ENCODE measurements at regions not wholly inside any gene's neighbourhood (a gene's known extent, or its start where the extent isn't known, plus 50 kb on each side); places are given as distances from the start of the nearest gene placed in this dataset.

DNA sequence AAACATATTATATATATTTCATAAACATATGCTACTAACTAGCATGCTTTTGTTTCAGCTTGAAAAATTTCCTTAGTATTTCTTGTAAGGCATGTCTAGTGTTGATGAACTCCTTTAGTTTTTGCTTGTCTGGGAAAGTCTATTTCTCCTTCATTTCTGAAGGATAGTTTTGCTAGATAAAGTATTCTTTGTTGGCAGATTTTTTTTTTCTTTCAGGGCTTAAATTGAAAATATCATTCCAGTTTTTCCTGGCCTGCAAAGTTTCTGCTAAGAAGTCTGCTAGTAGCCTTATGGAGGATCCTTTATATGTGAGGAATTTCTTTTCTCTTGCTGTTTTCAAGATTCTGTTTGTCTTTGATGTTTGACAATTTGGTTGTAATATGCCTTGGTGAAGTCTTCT, 183.5 kb downstream of the SLC4A3 start:
- DNase-seq = no peak
- H3K36me3 ChIP-seq = no peaks in the 10 kb centered on the region
- no peaks in the 10 kb centered on the region for H3K4me1 ChIP-seq
- no peaks in the 10 kb centered on the region for H3K27me3 ChIP-seq
- no peak overlapping the region for H3K4me3 ChIP-seq
- peaks cover 0 to 10% (median 0%) of the 10 kb centered on the region in 3 donors for H3K9me3 ChIP-seq
- H3K27ac ChIP-seq = no peak overlapping the region
- intact Hi-C loops (cut with DNase I) = no loop called here
- TF ChIP-seq, protein P1, sequence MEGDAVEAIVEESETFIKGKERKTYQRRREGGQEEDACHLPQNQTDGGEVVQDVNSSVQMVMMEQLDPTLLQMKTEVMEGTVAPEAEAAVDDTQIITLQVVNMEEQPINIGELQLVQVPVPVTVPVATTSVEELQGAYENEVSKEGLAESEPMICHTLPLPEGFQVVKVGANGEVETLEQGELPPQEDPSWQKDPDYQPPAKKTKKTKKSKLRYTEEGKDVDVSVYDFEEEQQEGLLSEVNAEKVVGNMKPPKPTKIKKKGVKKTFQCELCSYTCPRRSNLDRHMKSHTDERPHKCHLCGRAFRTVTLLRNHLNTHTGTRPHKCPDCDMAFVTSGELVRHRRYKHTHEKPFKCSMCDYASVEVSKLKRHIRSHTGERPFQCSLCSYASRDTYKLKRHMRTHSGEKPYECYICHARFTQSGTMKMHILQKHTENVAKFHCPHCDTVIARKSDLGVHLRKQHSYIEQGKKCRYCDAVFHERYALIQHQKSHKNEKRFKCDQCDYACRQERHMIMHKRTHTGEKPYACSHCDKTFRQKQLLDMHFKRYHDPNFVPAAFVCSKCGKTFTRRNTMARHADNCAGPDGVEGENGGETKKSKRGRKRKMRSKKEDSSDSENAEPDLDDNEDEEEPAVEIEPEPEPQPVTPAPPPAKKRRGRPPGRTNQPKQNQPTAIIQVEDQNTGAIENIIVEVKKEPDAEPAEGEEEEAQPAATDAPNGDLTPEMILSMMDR (IDR thresholded peaks at IDR 0.05) = no peak
- TF ChIP-seq POLR2A (IDR thresholded peaks at IDR 0.05) = no peak

DNA sequence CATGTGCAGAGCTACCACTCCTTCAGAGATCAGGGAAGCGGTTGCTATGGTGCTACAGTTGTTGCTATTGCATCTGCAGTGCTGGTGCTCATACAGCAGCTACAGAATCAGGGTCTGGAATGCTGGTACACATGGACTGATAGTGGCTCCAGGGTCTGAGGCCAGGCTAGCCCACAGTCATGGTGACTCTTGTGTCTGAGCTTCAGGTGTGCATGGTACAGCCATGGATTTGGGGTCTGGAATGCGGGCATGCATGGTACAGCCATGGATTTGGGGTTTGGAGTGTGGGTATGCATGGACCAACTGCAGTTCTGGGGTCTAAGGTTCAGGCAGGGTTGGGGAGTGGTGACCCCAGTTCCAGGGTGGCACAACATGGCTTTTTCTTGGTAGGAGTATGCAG, 185.2 kb downstream of the SLC4A3 start:
- Histone ChIP-seq H3K36me3 (no peaks in the 10 kb centered on the region), H3K4me1 (no peaks in the 10 kb centered on the region), H3K4me3 (no peak overlapping the region), H3K27ac (no peak overlapping the region), H3K9me3 (peaks cover 0 to 10% (median 0%) of the 10 kb centered on the region in 3 donors), H3K27me3 (no peaks in the 10 kb centered on the region)
- DNase-seq = no peak
- no peak for TF ChIP-seq POLR2A (IDR thresholded peaks at IDR 0.05)
- TF ChIP-seq, protein P1 (IDR thresholded peaks at IDR 0.05) = no peak
- intact Hi-C loops (cut with DNase I) = no loop called here
- WGBS, 2 donors = 36 to 40% methylated on average over 2 of the region's 2 CpGs

DNA sequence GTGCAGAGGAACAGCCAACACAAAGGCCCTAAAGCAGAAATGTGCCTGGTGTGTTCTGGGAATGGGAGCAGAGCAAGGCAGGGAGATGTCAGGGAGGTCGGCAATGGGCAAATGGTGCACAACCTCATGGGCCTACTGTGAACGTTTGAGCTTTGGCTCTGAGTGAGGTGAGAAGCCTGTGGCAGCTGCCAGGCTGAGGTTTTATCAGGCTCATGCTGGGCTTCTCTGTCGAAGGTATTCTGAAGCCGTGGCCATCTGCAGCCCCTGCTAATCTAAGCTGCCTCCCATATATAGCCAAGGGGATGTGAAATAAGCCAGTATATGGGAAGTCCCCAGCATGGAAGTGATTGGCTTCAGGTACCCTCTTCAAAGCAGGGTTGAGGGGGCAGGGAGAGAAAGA, 193.3 kb downstream of the SLC4A3 start:
- peaks cover 0 to 7% (median 0%) of the 10 kb centered on the region in 4 donors for H3K27me3 ChIP-seq
- DNase-seq = no peak
- intact Hi-C loops (cut with DNase I) = no loop called here
- 61% methylated on average over 4 of the region's 4 CpGs; no CpG with 5 or more reads in 1 of the 2 donors for WGBS, 2 donors
- no peaks in the 10 kb centered on the region for H3K36me3 ChIP-seq
- H3K4me3 ChIP-seq = no peak overlapping the region
- no peaks in the 10 kb centered on the region for H3K9me3 ChIP-seq
- no peaks in the 10 kb centered on the region for H3K4me1 ChIP-seq
- TF ChIP-seq, protein P1 (IDR thresholded peaks at IDR 0.05) = no peak
- TF ChIP-seq POLR2A (IDR thresholded peaks at IDR 0.05) = no peak
- no peak overlapping the region for H3K27ac ChIP-seq

DNA sequence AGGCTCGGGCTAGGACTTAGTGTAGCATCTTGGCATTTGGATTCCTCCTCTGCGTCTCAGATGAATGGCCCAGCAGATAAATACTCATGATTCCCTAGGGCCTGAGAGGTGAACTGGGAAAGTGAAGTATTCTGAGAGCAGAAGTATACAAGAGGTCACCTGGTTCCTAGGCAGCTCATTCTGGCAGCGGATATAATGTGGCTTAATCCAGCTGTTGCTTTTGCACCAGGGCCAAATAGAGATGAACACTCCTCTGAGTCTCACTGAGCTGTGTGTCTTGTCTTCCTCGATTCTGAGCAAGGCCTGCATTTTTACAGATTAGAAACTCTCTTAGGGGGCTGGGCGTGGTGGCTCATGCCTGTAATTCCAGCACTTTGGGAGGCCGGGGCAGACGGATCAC, 196.1 kb downstream of the SLC4A3 start:
- intact Hi-C loops (cut with DNase I) = no loop called here
- Histone ChIP-seq H3K4me3 (no peak overlapping the region), H3K27me3 (peaks cover 0 to 7% (median 0%) of the 10 kb centered on the region in 4 donors), H3K36me3 (no peaks in the 10 kb centered on the region), H3K4me1 (no peaks in the 10 kb centered on the region), H3K9me3 (no peaks in the 10 kb centered on the region), H3K27ac (no peak overlapping the region)
- whole genome bisulfite sequencing, 2 donors = 71 to 79% methylated on average over 2 to 5 of the region's 7 CpGs
- TF ChIP-seq, protein P1 (IDR thresholded peaks at IDR 0.05) = no peak
- TF ChIP-seq POLR2A (IDR thresholded peaks at IDR 0.05) = no peak
- no peak for DNase-seq

DNA sequence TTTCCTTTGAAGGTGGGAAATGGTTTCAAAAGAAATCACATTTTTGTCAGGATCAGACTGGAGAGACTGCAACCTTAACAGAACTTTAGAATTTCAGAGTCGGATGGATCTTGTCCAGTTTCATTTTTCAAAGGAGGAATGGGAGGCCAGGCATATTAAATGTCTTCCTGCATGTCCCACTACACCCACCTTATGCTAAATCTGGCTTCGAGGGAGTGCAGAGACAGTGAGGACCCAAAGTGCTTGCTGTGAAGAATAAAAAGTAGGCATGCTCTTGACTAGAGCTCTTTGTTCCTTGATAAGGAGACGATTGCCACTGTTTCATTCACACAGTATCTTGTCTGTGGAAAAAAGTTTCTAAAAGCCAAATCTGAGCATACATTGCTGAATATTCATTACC, 197.6 kb downstream of the SLC4A3 start:
- TF ChIP-seq POLR2A (IDR thresholded peaks at IDR 0.05) = no peak
- TF ChIP-seq, protein P1 (IDR thresholded peaks at IDR 0.05) = no peak
- WGBS, 2 donors = 66 to 89% methylated on average over 2 to 3 of the region's 3 CpGs
- Histone ChIP-seq H3K27me3 (peaks cover 0 to 7% (median 0%) of the 10 kb centered on the region in 4 donors), H3K36me3 (no peaks in the 10 kb centered on the region), H3K4me3 (no peak overlapping the region), H3K4me1 (no peaks in the 10 kb centered on the region), H3K9me3 (no peaks in the 10 kb centered on the region), H3K27ac (no peak overlapping the region)
- intact Hi-C loops (cut with DNase I) = no loop called here
- no peak for DNase-seq
